HG03571 (cell line): ENCODE measurements at regions not wholly inside any gene's neighbourhood (a gene's known extent, or its start where the extent isn't known, plus 50 kb on each side); places are given as distances from the start of the nearest gene placed in this dataset.

Experiments used
- ATAC-seq: cut with Tn5 transposase; IDR thresholded peaks from one replicate; pipeline ENCODE4 v1.9.1; 2021; ENCODE audit not compliant: unreplicated experiment

GRCh38 chrX:120819126-120819525 is 56.5 kb downstream of the CT47B1 start:
- no peak for ATAC-seq

- ATAC-seq = no peak
These were observed 61.7 kb downstream of the CT47B1 start for GRCh38 chrX:120813982-120814381.

- no peak for ATAC-seq
These were observed 74.2 kb downstream of the CT47B1 start for GRCh38 chrX:120801426-120801825.

GRCh38 chrX:120797188-120797851 is 78.3 kb downstream of the CT47B1 start:
- no peak for ATAC-seq

- ATAC-seq = no peak
These were observed 80.4 kb downstream of the CT47B1 start for GRCh38 chrX:120795301-120795700.

GRCh38 chrX:120794525-120794975 is 81.1 kb downstream of the CT47B1 start:
- ATAC-seq = no peak

- ATAC-seq = no peak
These were observed 82.6 kb downstream of the CT47B1 start for GRCh38 chrX:120793098-120793497.

GRCh38 chrX:120791013-120791643 is 84.5 kb downstream of the CT47B1 start:
- no peak for ATAC-seq

- ATAC-seq = no peak
These were observed 85.1 kb downstream of the CT47B1 start for GRCh38 chrX:120790552-120790951.

GRCh38 chrX:120790118-120790517 is 85.5 kb downstream of the CT47B1 start:
- ATAC-seq = peak; percentile 71

GRCh38 chrX:120781403-120781802 is 94.3 kb downstream of the CT47B1 start:
- ATAC-seq = no peak

- ATAC-seq = no peak
These were observed 99.7 kb downstream of the CT47B1 start for GRCh38 chrX:120775959-120776358.

GRCh38 chrX:120774606-120775005 is 101.1 kb downstream of the CT47B1 start:
- no peak for ATAC-seq

GRCh38 chrX:120773801-120774200 is 101.9 kb downstream of the CT47B1 start:
- ATAC-seq = no peak

- no peak for ATAC-seq
These were observed 105.9 kb downstream of the CT47B1 start for GRCh38 chrX:120769576-120770341.

- no peak for ATAC-seq
These were observed 107.0 kb downstream of the CT47B1 start for GRCh38 chrX:120768681-120769080.

GRCh38 chrX:120768254-120768653 is 107.4 kb downstream of the CT47B1 start:
- no peak for ATAC-seq

GRCh38 chrX:120763269-120763668 is 112.4 kb downstream of the CT47B1 start:
- ATAC-seq = no peak

- ATAC-seq = no peak
These were observed 113.9 kb downstream of the CT47B1 start for GRCh38 chrX:120761810-120762209.

GRCh38 chrX:120759685-120760084 is 116.0 kb downstream of the CT47B1 start:
- no peak for ATAC-seq

GRCh38 chrX:120755066-120755846 is 120.4 kb downstream of the CT47B1 start:
- peak; percentile 81 for ATAC-seq
